IPS-20b (cell line): ENCODE measurements at regions not wholly inside any gene's neighbourhood (a gene's known extent, or its start where the extent isn't known, plus 50 kb on each side); places are given as distances from the start of the nearest gene placed in this dataset.

ENCODE experiments used
- H3K27ac ChIP-seq: one replicate; pipeline ENCODE4 v1.5.1; 2013; ENCODE audit warnings: low read length
- H3K27me3 ChIP-seq: 2 replicates; pipeline ENCODE4 v1.6.1; 2013; ENCODE audit warnings: mild to moderate bottlenecking, low read length, inconsistent platforms; ENCODE audit not compliant: insufficient read depth
- H3K36me3 ChIP-seq: 2 replicates; pipeline ENCODE4 v1.6.1; 2013; ENCODE audit warnings: low read depth, mild to moderate bottlenecking, inconsistent platforms, low read length, moderate library complexity; ENCODE audit not compliant: insufficient read depth
- H3K4me1 ChIP-seq: 2 replicates; pipeline ENCODE4 v1.6.1; 2013; ENCODE audit warnings: mild to moderate bottlenecking, control low read depth, inconsistent platforms, low read length, moderate library complexity; ENCODE audit not compliant: insufficient read depth
- H3K4me3 ChIP-seq: 2 replicates; pipeline ENCODE4 v1.5.1; 2013; ENCODE audit warnings: mild to moderate bottlenecking, low read length, inconsistent platforms
- H3K9ac ChIP-seq: 2 replicates; pipeline ENCODE4 v1.6.1; 2013; ENCODE audit warnings: low read depth, mild to moderate bottlenecking, inconsistent platforms, low read length, moderate library complexity
- H3K9me3 ChIP-seq: 2 replicates; pipeline ENCODE4 v1.6.1; 2013; ENCODE audit warnings: mild to moderate bottlenecking, low read depth, low read length, inconsistent platforms; ENCODE audit not compliant: insufficient read depth

- H3K27me3 ChIP-seq, result peaks cover 7% of the 10 kb centered on the region
- no peaks in the 10 kb centered on the region for H3K9me3 ChIP-seq
- H3K27ac ChIP-seq, result no peak overlapping the region
Measured at GRCh38 chr11:70824605-70825245, 426.4 kb downstream of the CTTN start.

DNA sequence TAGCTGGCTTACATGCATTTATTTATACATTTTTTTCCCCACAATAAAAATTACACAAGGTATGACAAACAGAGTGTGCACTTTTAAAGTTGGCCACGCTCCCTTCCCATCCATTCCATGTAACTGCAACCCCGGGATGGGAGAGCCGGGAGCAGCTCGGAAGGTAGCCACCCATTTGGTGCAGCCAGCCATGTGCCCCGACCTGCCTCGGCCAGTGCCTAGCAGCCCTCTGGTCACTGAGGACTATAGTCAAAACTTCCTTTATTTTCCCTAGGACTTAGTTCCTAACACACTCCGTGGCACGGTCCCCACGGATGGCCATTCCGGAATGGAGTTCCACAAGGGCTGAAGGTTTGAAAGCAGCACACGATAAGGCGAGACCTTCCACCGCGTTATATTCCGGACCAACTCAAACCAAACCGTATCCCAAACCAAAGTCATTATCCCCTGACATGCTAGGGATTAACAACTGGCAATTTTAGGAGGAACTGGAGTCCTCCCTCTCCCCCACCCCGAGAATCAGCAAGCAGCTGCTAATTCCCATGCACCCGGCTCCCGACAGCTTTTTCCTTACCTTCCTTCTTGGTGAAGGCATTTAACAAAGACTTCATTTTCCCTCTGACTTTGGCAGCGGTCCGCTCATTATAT, 426.4 kb downstream of the SHANK2 start:
- no peaks in the 10 kb centered on the region for H3K36me3 ChIP-seq
- peaks cover 10% of the 10 kb centered on the region; the same call in 1 of the 2 replicates for H3K4me1 ChIP-seq
- no peak overlapping the region for H3K27ac ChIP-seq
- H3K4me3 ChIP-seq, result peak overlapping the region; percentile 39; the same call in 1 of the 2 replicates
- H3K9me3 ChIP-seq, result no peaks in the 10 kb centered on the region
- H3K27me3 ChIP-seq, result peaks cover 7% of the 10 kb centered on the region
- peak overlapping the region; percentile 42; the same call in 1 of the 2 replicates for H3K9ac ChIP-seq

More at GRCh38 chr11:70824605-70825245, 426.4 kb downstream of the CTTN start:
- peak overlapping the region; percentile 42; the same call in 1 of the 2 replicates for H3K9ac ChIP-seq
- H3K4me3 ChIP-seq, result no peak overlapping the region
- H3K4me1 ChIP-seq, result peaks cover 10% of the 10 kb centered on the region; the same call in 1 of the 2 replicates
- no peaks in the 10 kb centered on the region for H3K36me3 ChIP-seq

- Histone ChIP-seq H3K4me1 (peaks cover 10% of the 10 kb centered on the region; the same call in 1 of the 2 replicates), H3K27me3 (peaks cover 7% of the 10 kb centered on the region), H3K36me3 (no peaks in the 10 kb centered on the region), H3K4me3 (peak overlapping the region; percentile 39; the same call in 1 of the 2 replicates), H3K9me3 (no peaks in the 10 kb centered on the region), H3K9ac (peak overlapping the region; percentile 42; the same call in 1 of the 2 replicates), H3K27ac (no peak overlapping the region)
Measured at GRCh38 chr11:70826541-70827335, 425.6 kb downstream of the SHANK2 start.

- peaks cover 7% of the 10 kb centered on the region for H3K27me3 ChIP-seq
- H3K27ac ChIP-seq, result no peak overlapping the region
- no peak overlapping the region for H3K4me3 ChIP-seq
- no peaks in the 10 kb centered on the region for H3K36me3 ChIP-seq
- H3K9ac ChIP-seq, result no peak overlapping the region
- peaks cover 15% of the 10 kb centered on the region; the same call in 1 of the 2 replicates for H3K4me1 ChIP-seq
- no peaks in the 10 kb centered on the region for H3K9me3 ChIP-seq
Measured at GRCh38 chr11:70828593-70829082, 423.7 kb downstream of the SHANK2 start.

- H3K9me3 ChIP-seq, result no peaks in the 10 kb centered on the region
- no peaks in the 10 kb centered on the region for H3K36me3 ChIP-seq
- no peak overlapping the region for H3K9ac ChIP-seq
- H3K27me3 ChIP-seq, result peaks cover 7% of the 10 kb centered on the region
- no peak overlapping the region for H3K27ac ChIP-seq
- H3K4me1 ChIP-seq, result peaks cover 20% of the 10 kb centered on the region; the same call in 1 of the 2 replicates
- H3K4me3 ChIP-seq, result no peak overlapping the region
Measured at GRCh38 chr11:70829134-70829885, 423.1 kb downstream of the SHANK2 start.

- no peaks in the 10 kb centered on the region for H3K9me3 ChIP-seq
- H3K4me3 ChIP-seq, result no peak overlapping the region
- H3K4me1 ChIP-seq, result peaks cover 22% of the 10 kb centered on the region; the same call in 1 of the 2 replicates
- no peaks in the 10 kb centered on the region for H3K36me3 ChIP-seq
- H3K27ac ChIP-seq, result no peak overlapping the region
- H3K9ac ChIP-seq, result no peak overlapping the region
- peaks cover 7% of the 10 kb centered on the region for H3K27me3 ChIP-seq
Measured at GRCh38 chr11:70829886-70830272, 422.5 kb downstream of the SHANK2 start.

- Histone ChIP-seq H3K27me3 (no peaks in the 10 kb centered on the region; the same call in 1 of the 2 replicates), H3K9ac (no peak overlapping the region; the same call in 1 of the 2 replicates), H3K4me1 (peaks cover 21% of the 10 kb centered on the region; the same call in 1 of the 2 replicates), H3K9me3 (no peaks in the 10 kb centered on the region), H3K27ac (no peak overlapping the region), H3K36me3 (no peaks in the 10 kb centered on the region), H3K4me3 (no peak overlapping the region)
Measured at GRCh38 chr11:70833011-70833410, 419.4 kb downstream of the SHANK2 start.

DNA sequence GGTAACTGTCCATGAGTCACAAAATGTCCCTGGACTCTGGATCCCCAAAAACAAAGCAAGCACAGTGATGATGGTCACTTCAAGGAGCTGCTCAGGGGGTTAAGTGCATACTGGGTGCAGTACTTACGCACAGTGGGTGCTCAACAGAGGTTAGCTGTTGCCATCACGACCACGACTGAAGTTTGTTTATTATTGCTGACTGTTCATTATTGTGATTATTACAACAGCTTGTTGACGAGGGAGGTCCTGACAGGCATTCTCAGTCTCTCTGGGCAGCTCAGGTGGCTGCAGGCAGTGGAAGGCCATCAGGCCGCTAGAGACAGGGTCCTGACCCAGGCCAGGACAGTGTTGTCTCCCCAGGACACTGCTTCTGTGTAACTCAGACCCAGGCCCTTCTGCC, 418.8 kb downstream of the SHANK2 start:
- peaks cover 21% of the 10 kb centered on the region; the same call in 1 of the 2 replicates for H3K4me1 ChIP-seq
- H3K9me3 ChIP-seq, result no peaks in the 10 kb centered on the region
- H3K27me3 ChIP-seq, result no peaks in the 10 kb centered on the region; the same call in 1 of the 2 replicates
- H3K36me3 ChIP-seq, result no peaks in the 10 kb centered on the region
- no peak overlapping the region; the same call in 1 of the 2 replicates for H3K9ac ChIP-seq
- no peak overlapping the region for H3K4me3 ChIP-seq
- no peak overlapping the region for H3K27ac ChIP-seq

GRCh38 chr11:70834277-70834940, 418.0 kb downstream of the SHANK2 start:
- peaks cover 21% of the 10 kb centered on the region; the same call in 1 of the 2 replicates for H3K4me1 ChIP-seq
- no peaks in the 10 kb centered on the region for H3K9me3 ChIP-seq
- H3K27ac ChIP-seq, result no peak overlapping the region
- no peaks in the 10 kb centered on the region; the same call in 1 of the 2 replicates for H3K27me3 ChIP-seq
- H3K4me3 ChIP-seq, result peak overlapping the region; percentile 35; the same call in 1 of the 2 replicates
- no peak overlapping the region for H3K9ac ChIP-seq
- no peaks in the 10 kb centered on the region for H3K36me3 ChIP-seq

GRCh38 chr11:70834984-70835560, 417.3 kb downstream of the SHANK2 start:
- Histone ChIP-seq H3K9ac (no peak overlapping the region), H3K36me3 (no peaks in the 10 kb centered on the region), H3K27me3 (no peaks in the 10 kb centered on the region; the same call in 1 of the 2 replicates), H3K9me3 (no peaks in the 10 kb centered on the region), H3K4me1 (peaks cover 21% of the 10 kb centered on the region; the same call in 1 of the 2 replicates), H3K27ac (no peak overlapping the region), H3K4me3 (no peak overlapping the region; the same call in 1 of the 2 replicates)
